ENCODE measurements at regions not wholly inside any gene's neighbourhood (a gene's known extent, or its start where the extent isn't known, plus 50 kb on each side); places are given as distances from the start of the nearest gene placed in this dataset.

GRCh38 chr11:23058656-23059055 is 198.4 kb upstream of the CCDC179 start:
- no peak for DNase-seq

- no peak for DNase-seq
These were observed 203.0 kb upstream of the CCDC179 start for GRCh38 chr11:23063276-23063675.

- no peak for DNase-seq
These were observed 218.2 kb upstream of the CCDC179 start for GRCh38 chr11:23078289-23078971.

- no peak for DNase-seq
These were observed 219.1 kb upstream of the CCDC179 start for GRCh38 chr11:23079382-23079813.

GRCh38 chr11:23087407-23087806 is 227.1 kb upstream of the CCDC179 start:
- DNase-seq, result no peak

- no peak for DNase-seq
These were observed 230.4 kb upstream of the CCDC179 start for GRCh38 chr11:23090659-23091058.

- DNase-seq, result no peak
These were observed 235.4 kb upstream of the CCDC179 start for GRCh38 chr11:23095650-23096189.

- no peak for DNase-seq
These were observed 237.6 kb upstream of the CCDC179 start for GRCh38 chr11:23097891-23098290.

- no peak for DNase-seq
These were observed 239.0 kb upstream of the CCDC179 start for GRCh38 chr11:23099256-23099655.

GRCh38 chr11:23100726-23101125 is 240.5 kb upstream of the CCDC179 start:
- DNase-seq, result no peak

GRCh38 chr11:23103416-23103815 is 243.1 kb upstream of the CCDC179 start:
- DNase-seq, result no peak

- no peak for DNase-seq
These were observed 251.3 kb upstream of the CCDC179 start for GRCh38 chr11:23111527-23111926.

GRCh38 chr11:23112390-23112789 is 252.1 kb upstream of the CCDC179 start:
- no peak for DNase-seq

- peak; percentile 47 for DNase-seq
These were observed 253.0 kb upstream of the CCDC179 start for GRCh38 chr11:23112987-23113886.

- DNase-seq, result no peak
These were observed 253.6 kb upstream of the CCDC179 start for GRCh38 chr11:23113887-23114216.

GRCh38 chr11:23123753-23124152 is 263.5 kb upstream of the CCDC179 start:
- no peak for DNase-seq

- DNase-seq, result no peak
These were observed 264.0 kb upstream of the CCDC179 start for GRCh38 chr11:23124249-23124648.

GRCh38 chr11:23124996-23125395 is 264.7 kb upstream of the CCDC179 start:
- DNase-seq, result no peak

- DNase-seq, result no peak
These were observed 267.4 kb upstream of the CCDC179 start for GRCh38 chr11:23127706-23128105.

GRCh38 chr11:23134627-23135026 is 274.4 kb upstream of the CCDC179 start:
- DNase-seq, result no peak

- DNase-seq, result no peak
These were observed 278.5 kb upstream of the CCDC179 start for GRCh38 chr11:23138761-23139160.

- DNase-seq, result no peak
These were observed 282.7 kb upstream of the CCDC179 start for GRCh38 chr11:23143022-23143421.

GRCh38 chr11:23151819-23152218 is 291.5 kb upstream of the CCDC179 start:
- DNase-seq, result no peak

GRCh38 chr11:23155503-23155902 is 295.2 kb upstream of the CCDC179 start:
- DNase-seq, result no peak
